ENCODE measurements at regions not wholly inside any gene's neighbourhood (a gene's known extent, or its start where the extent isn't known, plus 50 kb on each side); places are given as distances from the start of the nearest gene placed in this dataset.

GRCh38 chr9:115775659-115776058, 377.9 kb upstream of the PAPPA start:
- no peak overlapping the region for H3K4me2 ChIP-seq (ENCODE audit: low read depth, low read length)
- H3K36me3 ChIP-seq (replicated peaks; ENCODE audit: insufficient read depth, low read length), result no peaks in the 10 kb centered on the region
- no peaks in the 10 kb centered on the region for H3F3A ChIP-seq (ENCODE audit: insufficient read depth, low read length)
- no peak overlapping the region for H2AFZ ChIP-seq (ENCODE audit: low read length)
- no peaks in the 10 kb centered on the region for H3K27me3 ChIP-seq (replicated peaks; ENCODE audit: insufficient read depth, low read length)
- no peak overlapping the region for H3K4me3 ChIP-seq (ENCODE audit: low read length)
- H3K79me2 ChIP-seq (ENCODE audit: low read length), result no peaks in the 10 kb centered on the region
- H3K9me2 ChIP-seq (replicated peaks; ENCODE audit: insufficient read depth, low read length), result no peaks in the 10 kb centered on the region
- no peaks in the 10 kb centered on the region for H3K9me3 ChIP-seq (replicated peaks; ENCODE audit: insufficient read depth, low read length)
- H4K20me1 ChIP-seq (ENCODE audit: insufficient read depth, low read length), result no peaks in the 10 kb centered on the region
- H3K9ac ChIP-seq (ENCODE audit: low read length), result no peak overlapping the region
- no peak for DNase-seq
- H3K27ac ChIP-seq (ENCODE audit: low read length), result no peak overlapping the region
- H3K4me1 ChIP-seq (ENCODE audit: low read length), result no peaks in the 10 kb centered on the region; the same call in 1 of the 2 replicates
- TF ChIP-seq, protein P1, sequence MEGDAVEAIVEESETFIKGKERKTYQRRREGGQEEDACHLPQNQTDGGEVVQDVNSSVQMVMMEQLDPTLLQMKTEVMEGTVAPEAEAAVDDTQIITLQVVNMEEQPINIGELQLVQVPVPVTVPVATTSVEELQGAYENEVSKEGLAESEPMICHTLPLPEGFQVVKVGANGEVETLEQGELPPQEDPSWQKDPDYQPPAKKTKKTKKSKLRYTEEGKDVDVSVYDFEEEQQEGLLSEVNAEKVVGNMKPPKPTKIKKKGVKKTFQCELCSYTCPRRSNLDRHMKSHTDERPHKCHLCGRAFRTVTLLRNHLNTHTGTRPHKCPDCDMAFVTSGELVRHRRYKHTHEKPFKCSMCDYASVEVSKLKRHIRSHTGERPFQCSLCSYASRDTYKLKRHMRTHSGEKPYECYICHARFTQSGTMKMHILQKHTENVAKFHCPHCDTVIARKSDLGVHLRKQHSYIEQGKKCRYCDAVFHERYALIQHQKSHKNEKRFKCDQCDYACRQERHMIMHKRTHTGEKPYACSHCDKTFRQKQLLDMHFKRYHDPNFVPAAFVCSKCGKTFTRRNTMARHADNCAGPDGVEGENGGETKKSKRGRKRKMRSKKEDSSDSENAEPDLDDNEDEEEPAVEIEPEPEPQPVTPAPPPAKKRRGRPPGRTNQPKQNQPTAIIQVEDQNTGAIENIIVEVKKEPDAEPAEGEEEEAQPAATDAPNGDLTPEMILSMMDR (IDR thresholded peaks at IDR 0.05; ENCODE audit: low read length), result no peak
- TF ChIP-seq EZH2 (optimal IDR thresholded peaks at IDR 0.05; ENCODE audit: low read depth, low read length) (no peak), EZH2phosphoT487 (IDR thresholded peaks at IDR 0.05; ENCODE audit: low read length) (no peak)

DNA sequence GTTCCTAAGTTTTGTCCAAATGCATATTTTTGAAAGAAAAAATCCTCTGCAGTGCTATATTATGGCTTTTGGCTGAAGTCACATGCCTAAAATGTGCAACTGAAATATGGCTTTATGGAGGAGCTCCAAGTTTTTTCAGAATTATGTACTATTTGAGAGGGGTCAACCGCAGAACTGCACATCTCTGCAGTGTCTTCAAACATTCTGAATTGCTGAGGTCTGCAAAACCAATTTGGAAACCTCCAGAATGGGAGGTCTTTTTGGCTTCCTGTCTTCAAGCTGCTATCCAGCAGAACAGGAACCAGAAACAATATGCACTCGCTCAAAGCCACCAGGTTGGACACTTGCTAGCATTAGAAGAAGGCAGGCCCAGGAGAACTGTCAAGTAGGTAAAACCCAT, 376.0 kb upstream of the PAPPA start:
- H3K36me3 ChIP-seq (replicated peaks; ENCODE audit: insufficient read depth, low read length), result no peaks in the 10 kb centered on the region
- no peak overlapping the region for H2AFZ ChIP-seq (ENCODE audit: low read length)
- H3K4me1 ChIP-seq (ENCODE audit: low read length), result no peaks in the 10 kb centered on the region; the same call in 1 of the 2 replicates
- H3K4me3 ChIP-seq (ENCODE audit: low read length), result no peak overlapping the region
- no peaks in the 10 kb centered on the region for H3K27me3 ChIP-seq (replicated peaks; ENCODE audit: insufficient read depth, low read length)
- TF ChIP-seq EZH2phosphoT487 (IDR thresholded peaks at IDR 0.05; ENCODE audit: low read length), result no peak
- no peak overlapping the region for H3K4me2 ChIP-seq (ENCODE audit: low read depth, low read length)
- H3K9me2 ChIP-seq (replicated peaks; ENCODE audit: insufficient read depth, low read length), result no peaks in the 10 kb centered on the region
- H3K27ac ChIP-seq (ENCODE audit: low read length), result no peak overlapping the region
- no peak overlapping the region for H3K9ac ChIP-seq (ENCODE audit: low read length)
- H3K9me3 ChIP-seq (replicated peaks; ENCODE audit: insufficient read depth, low read length), result no peaks in the 10 kb centered on the region
- peak; percentile 39 for DNase-seq
- H3K79me2 ChIP-seq (ENCODE audit: low read length), result no peaks in the 10 kb centered on the region
- no peaks in the 10 kb centered on the region for H3F3A ChIP-seq (ENCODE audit: insufficient read depth, low read length)
- H4K20me1 ChIP-seq (ENCODE audit: insufficient read depth, low read length), result no peaks in the 10 kb centered on the region

GRCh38 chr9:115781070-115781736, 372.4 kb upstream of the PAPPA start:
- Histone ChIP-seq H3F3A (ENCODE audit: insufficient read depth, low read length) (no peaks in the 10 kb centered on the region), H3K9me2 (replicated peaks; ENCODE audit: insufficient read depth, low read length) (no peaks in the 10 kb centered on the region), H3K4me1 (ENCODE audit: low read length) (no peaks in the 10 kb centered on the region; the same call in 1 of the 2 replicates), H3K9me3 (replicated peaks; ENCODE audit: insufficient read depth, low read length) (no peaks in the 10 kb centered on the region), H3K9ac (ENCODE audit: low read length) (no peak overlapping the region), H3K27ac (ENCODE audit: low read length) (no peak overlapping the region), H3K4me2 (ENCODE audit: low read depth, low read length) (no peak overlapping the region), H4K20me1 (ENCODE audit: insufficient read depth, low read length) (no peaks in the 10 kb centered on the region), H3K79me2 (ENCODE audit: low read length) (no peaks in the 10 kb centered on the region), H3K4me3 (ENCODE audit: low read length) (no peak overlapping the region), H2AFZ (ENCODE audit: low read length) (no peak overlapping the region), H3K27me3 (replicated peaks; ENCODE audit: insufficient read depth, low read length) (no peaks in the 10 kb centered on the region), H3K36me3 (replicated peaks; ENCODE audit: insufficient read depth, low read length) (no peaks in the 10 kb centered on the region)
- DNase-seq, result no peak
- TF ChIP-seq, protein P1 (IDR thresholded peaks at IDR 0.05; ENCODE audit: low read length), result no peak
- TF ChIP-seq EZH2phosphoT487 (IDR thresholded peaks at IDR 0.05; ENCODE audit: low read length), result no peak
- TF ChIP-seq EZH2 (optimal IDR thresholded peaks at IDR 0.05; ENCODE audit: low read depth, low read length), result no peak

DNA sequence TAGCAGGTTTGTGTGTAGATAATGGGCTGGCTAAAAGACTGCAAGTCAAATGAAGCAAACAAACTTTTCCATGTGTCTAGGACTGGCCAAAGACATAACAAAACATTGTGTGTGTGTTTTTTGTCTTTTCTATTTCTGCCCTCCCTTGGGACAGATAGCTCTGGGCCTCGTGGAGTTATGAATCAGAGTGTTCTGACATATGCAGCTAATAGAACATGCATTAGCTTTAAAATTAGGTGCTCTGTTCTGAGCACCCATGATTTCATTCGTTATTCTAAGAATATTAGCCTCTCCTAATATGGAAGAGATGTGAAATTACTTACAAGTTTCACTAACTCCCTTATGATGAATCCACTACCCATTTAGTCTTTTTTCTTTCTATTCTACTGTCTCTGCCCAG, 367.3 kb upstream of the PAPPA start:
- H3K27me3 ChIP-seq (replicated peaks; ENCODE audit: insufficient read depth, low read length), result no peaks in the 10 kb centered on the region
- no peak overlapping the region for H3K4me3 ChIP-seq (ENCODE audit: low read length)
- H3K4me1 ChIP-seq (ENCODE audit: low read length), result no peaks in the 10 kb centered on the region
- H3K4me2 ChIP-seq (ENCODE audit: low read depth, low read length), result no peak overlapping the region
- no peak for TF ChIP-seq EZH2phosphoT487 (IDR thresholded peaks at IDR 0.05; ENCODE audit: low read length)
- TF ChIP-seq, protein P1 (IDR thresholded peaks at IDR 0.05; ENCODE audit: low read length), result no peak
- no peak for TF ChIP-seq EZH2 (optimal IDR thresholded peaks at IDR 0.05; ENCODE audit: low read depth, low read length)
- H3K36me3 ChIP-seq (replicated peaks; ENCODE audit: insufficient read depth, low read length), result no peaks in the 10 kb centered on the region
- no peaks in the 10 kb centered on the region for H4K20me1 ChIP-seq (ENCODE audit: insufficient read depth, low read length)
- no peaks in the 10 kb centered on the region for H3K9me3 ChIP-seq (replicated peaks; ENCODE audit: insufficient read depth, low read length)
- no peak overlapping the region for H3K27ac ChIP-seq (ENCODE audit: low read length)
- no peaks in the 10 kb centered on the region for H3K9me2 ChIP-seq (replicated peaks; ENCODE audit: insufficient read depth, low read length)
- no peak overlapping the region for H2AFZ ChIP-seq (ENCODE audit: low read length)
- DNase-seq, result no peak
- H3F3A ChIP-seq (ENCODE audit: insufficient read depth, low read length), result no peaks in the 10 kb centered on the region
- no peaks in the 10 kb centered on the region for H3K79me2 ChIP-seq (ENCODE audit: low read length)
- no peak overlapping the region for H3K9ac ChIP-seq (ENCODE audit: low read length)
